ENCODE measurements at regions not wholly inside any gene's neighbourhood (a gene's known extent, or its start where the extent isn't known, plus 50 kb on each side); places are given as distances from the start of the nearest gene placed in this dataset.

GRCh38 chr12:124174451-124175348 lies 120.2 kb upstream of the RFLNA start:
- peak overlapping the region; percentile 35; the same call in 1 of the 2 replicates for H2AFZ ChIP-seq (ENCODE audit: low read depth, low read length)
- POLR2A ChIA-PET = interaction anchor here (1.4 kb wide), 1 partner anchor 23 kb away, joined by 6 read pairs; no protein-coding TSS in a partner anchor

GRCh38 chr12:124175704-124176103 lies 119.2 kb upstream of the RFLNA start:
- H3K4me3 ChIP-seq = no peak overlapping the region
- H2AFZ ChIP-seq (ENCODE audit: low read depth, low read length) = peak overlapping the region; percentile 35; the same call in 1 of the 2 replicates
- BruUV-seq (replicated peaks) = no TSS peak
- H3K4me1 ChIP-seq (replicated peaks in 1 of 2; ENCODE audit: control insufficient read depth in 2 of 2, insufficient read depth in 2 of 2, low read length in 2 of 2) = peaks cover 2 to 3% of the 10 kb centered on the region in 2 experiments; a peak in 2 of 5 replicates
- H3K27me3 ChIP-seq (ENCODE audit: control insufficient read depth in 2 of 2, insufficient read depth in 2 of 2, low read length in 2 of 2) = peaks cover 31 to 56% of the 10 kb centered on the region in 2 experiments
- no peaks in the 10 kb centered on the region for H3K9me1 ChIP-seq (ENCODE audit: control insufficient read depth, insufficient read depth, low read length)
- FAIRE-seq = no peak
- CTCF ChIA-PET (ENCODE audit: low intra/inter-chr PET ratio) = no interaction called here
- no peak overlapping the region for H3K4me2 ChIP-seq (ENCODE audit: insufficient read depth, low read length)
- POLR2A ChIA-PET = interaction anchor here (0.5 kb wide), 1 partner anchor 48 kb away, joined by 3 read pairs; no protein-coding TSS in a partner anchor
- no peak overlapping the region for H3K27ac ChIP-seq (ENCODE audit: extremely low read depth, low read depth, low read length)
- intact Hi-C loops (cut with micrococcal nuclease) = no loop called here
- no peaks in the 10 kb centered on the region for H3K9me3 ChIP-seq (replicated peaks; ENCODE audit: control insufficient read depth, insufficient read depth, low read depth, low read length)
- no peak for ATAC-seq
- H3K79me2 ChIP-seq (ENCODE audit: control insufficient read depth, insufficient read depth, low read length) = no peaks in the 10 kb centered on the region
- in situ Hi-C loops (cut with MboI) = no loop called here
- H3K36me3 ChIP-seq (ENCODE audit: control insufficient read depth, insufficient read depth, low read length) = no peaks in the 10 kb centered on the region
- WGBS (ENCODE audit: insufficient coverage, low coverage, missing lambda C conversion rate) = 4% methylated on average over 9 of the region's 9 CpGs
- H3K9ac ChIP-seq (ENCODE audit: insufficient read depth in 1 of 2, low read depth in 2 of 2, low read length in 2 of 2) = no peak overlapping the region
- H4K20me1 ChIP-seq (replicated peaks; ENCODE audit: control insufficient read depth, insufficient read depth, low read length) = no peaks in the 10 kb centered on the region; the same call in 1 of the 2 replicates
- DNase-seq (ENCODE audit: extremely low read depth in 1 of 4, low spot score in 3 of 4) = no peak
- TF ChIP-seq NR4A1 (CRISPR knock-in tag; IDR thresholded peaks at IDR 0.05) = no peak
- no peak for TF ChIP-seq NR4A1 (tag; IDR thresholded peaks at IDR 0.05)
- TF ChIP-seq NUFIP1 (IDR thresholded peaks at IDR 0.05; ENCODE audit: partially characterized antibody) = no peak
- no peak for TF ChIP-seq JUNB (CRISPR knock-in tag; conservative IDR thresholded peaks at IDR 0.05)
- no peak for TF ChIP-seq TRIM25 (IDR thresholded peaks at IDR 0.05; ENCODE audit: borderline replicate concordance)
- TF ChIP-seq ZC3H8 (IDR thresholded peaks at IDR 0.05) = no peak
- TF ChIP-seq USF1 (CRISPR knock-in tag; IDR thresholded peaks at IDR 0.05) = no peak
- no peak for TF ChIP-seq NFE2 (IDR thresholded peaks at IDR 0.05; ENCODE audit: low read depth)
- no peak for TF ChIP-seq NFIC (IDR thresholded peaks at IDR 0.05)
- TF ChIP-seq SMARCA5 (IDR thresholded peaks at IDR 0.05) = no peak
- TF ChIP-seq ZNF197 (CRISPR knock-in tag; IDR thresholded peaks at IDR 0.05; ENCODE audit: low read depth) = no peak
- no peak for TF ChIP-seq PCBP1 (IDR thresholded peaks at IDR 0.05; ENCODE audit: low read depth, low read length, poor library complexity, severe bottlenecking)
- no peak for TF ChIP-seq RBFOX2 (IDR thresholded peaks at IDR 0.05; ENCODE audit: low read depth, low read length)

More at GRCh38 chr12:124174451-124175348, 120.2 kb upstream of the RFLNA start:
- ATAC-seq (no peak; the same call in 2 of the 3 replicates), DNase-seq (ENCODE audit: extremely low read depth in 1 of 4, low spot score in 3 of 4) (no peak), FAIRE-seq (no peak)
- BruUV-seq (replicated peaks) = no TSS peak
- H3K9me1 ChIP-seq (ENCODE audit: control insufficient read depth, insufficient read depth, low read length) = no peaks in the 10 kb centered on the region
- H3K79me2 ChIP-seq (ENCODE audit: control insufficient read depth, insufficient read depth, low read length) = no peaks in the 10 kb centered on the region
- 14% methylated on average over 15 of the region's 17 CpGs for WGBS (ENCODE audit: insufficient coverage, low coverage, missing lambda C conversion rate)
- H4K20me1 ChIP-seq (replicated peaks; ENCODE audit: control insufficient read depth, insufficient read depth, low read length) = no peaks in the 10 kb centered on the region; the same call in 1 of the 2 replicates
- peaks cover 29 to 47% of the 10 kb centered on the region in 2 experiments for H3K27me3 ChIP-seq (ENCODE audit: control insufficient read depth in 2 of 2, insufficient read depth in 2 of 2, low read length in 2 of 2)
- H3K4me2 ChIP-seq (ENCODE audit: insufficient read depth, low read length) = no peak overlapping the region
- in situ Hi-C loops (cut with MboI) (no loop called here), intact Hi-C loops (cut with micrococcal nuclease) (no loop called here)
- CTCF ChIA-PET (ENCODE audit: low intra/inter-chr PET ratio) = no interaction called here
- no peak overlapping the region for H3K4me3 ChIP-seq
- peaks cover 3 to 5% of the 10 kb centered on the region in 2 experiments; a peak in 3 of 5 replicates for H3K4me1 ChIP-seq (replicated peaks in 1 of 2; ENCODE audit: control insufficient read depth in 2 of 2, insufficient read depth in 2 of 2, low read length in 2 of 2)
- TF ChIP-seq NFIC (IDR thresholded peaks at IDR 0.05) (0 out of 2 replicates have a peak, but pooled peaks have one; percentile 16), TAF1 (IDR thresholded peaks at IDR 0.05; ENCODE audit: control insufficient read depth, extremely low read depth, insufficient read depth, low read length, severe bottlenecking) (no peak)
- no peaks in the 10 kb centered on the region for H3K36me3 ChIP-seq (ENCODE audit: control insufficient read depth, insufficient read depth, low read length)
- no peak overlapping the region for H3K9ac ChIP-seq (ENCODE audit: insufficient read depth in 1 of 2, low read depth in 2 of 2, low read length in 2 of 2)
- no peak overlapping the region for H3K27ac ChIP-seq (ENCODE audit: extremely low read depth, low read depth, low read length)
- H3K9me3 ChIP-seq (replicated peaks; ENCODE audit: control insufficient read depth, insufficient read depth, low read depth, low read length) = no peaks in the 10 kb centered on the region
